Spleen (tissue), 11 donors: ENCODE measurements at regions not wholly inside any gene's neighbourhood (a gene's known extent, or its start where the extent isn't known, plus 50 kb on each side); places are given as distances from the start of the nearest gene placed in this dataset.

Experiments used
- DNase-seq: peaks from one replicate; pipeline ENCODE4 v3.0.0-alpha.2; 2020
- H3K27ac ChIP-seq, 8 donors: fragments of 200-600 bp; sonication (generic) in 7 of 8; 1 replicate in 4 of 8; 2 replicates in 4 of 8; pipeline versions ENCODE4 v1.5.0 to v1.8.0; 2016 to 2021; ENCODE audit warnings: inconsistent platforms in 4 of 8, mild to moderate bottlenecking in 4 of 8, moderate library complexity in 1 of 8
- H3K27me3 ChIP-seq, 7 donors: fragments of 200-600 bp; sonication (generic) in 6 of 7; replicated peaks in 1 of 7; 1 replicate in 4 of 7; 2 replicates in 3 of 7; pipeline versions ENCODE4 v1.5.0 to v1.8.0; 2016 to 2021; ENCODE audit warnings: inconsistent platforms in 3 of 7, mild to moderate bottlenecking in 1 of 7
- H3K36me3 ChIP-seq, 6 donors: fragments of 200-600 bp; sonication (generic) in 5 of 6; 1 replicate in 4 of 6; 2 replicates in 2 of 6; pipeline versions ENCODE4 v1.5.0 to v1.8.0; 2016 to 2021; ENCODE audit warnings: inconsistent platforms in 2 of 6
- H3K4me1 ChIP-seq, 6 donors: fragments of 200-600 bp; sonication (generic) in 5 of 6; 1 replicate in 3 of 6; 2 replicates in 3 of 6; pipeline versions ENCODE4 v1.5.0 to v1.8.0; 2016 to 2021; ENCODE audit warnings: inconsistent platforms in 3 of 6
- H3K4me3 ChIP-seq, 8 donors: fragments of 200-600 bp; sonication (generic) in 7 of 8; 1 replicate in 4 of 8; 2 replicates in 4 of 8; pipeline versions ENCODE4 v1.5.0 to v1.8.0; 2016 to 2021; ENCODE audit warnings: inconsistent platforms in 4 of 8, mild to moderate bottlenecking in 4 of 8, moderate library complexity in 2 of 8
- H3K9me3 ChIP-seq, 8 donors: fragments of 200-600 bp; sonication (generic) in 7 of 8; 1 replicate in 4 of 8; 2 replicates in 4 of 8; pipeline versions ENCODE4 v1.5.0 to v1.8.0; 2016 to 2021; ENCODE audit warnings: inconsistent platforms in 4 of 8
- POLR2A ChIP-seq, 3 donors: fragments of 450-650 bp; IDR thresholded peaks; one replicate each; pipeline ENCODE4 v1.5.1; 2017; ENCODE audit warnings: antibody characterized with exemption in 3 of 3, mild to moderate bottlenecking in 1 of 3
- POLR2AphosphoS5 ChIP-seq, 3 donors: sonication (generic); formaldehyde crosslinking; IDR thresholded peaks; one replicate each; pipeline ENCODE4 v1.5.1; 2017; ENCODE audit warnings: antibody characterized with exemption in 3 of 3
- WGBS, 5 donors: extraction: QIAGEN DNeasy Blood & Tissue Kit in 3 of 5; methylation state at CpG; one replicate each; pipeline versions ENCODE4 v1.1.5 to v1.1.7; 2013 to 2018; 5-methylcytosine and 5-hydroxymethylcytosine counted together
- intact Hi-C: fragments of 100-400 bp; cut with DNase I; formaldehyde crosslinking; loops from one replicate; pipeline ENCODE4 v1.15.0; 2023; ENCODE audit warnings: low total_unique reads
- TF ChIP-seq, protein P1 (sequence below), 11 experiments: fragments of 200-600 bp in 7 of 11; fragments of 450-650 bp in 4 of 11; sonication (generic) in 4 of 11; IDR thresholded peaks in 8 of 11; conservative IDR thresholded peaks in 3 of 11; 1 replicate in 7 of 11; 2 replicates in 4 of 11; pipeline versions ENCODE4 v1.4.0 to v1.8.0; 2016 to 2021; ENCODE audit warnings: antibody characterized with exemption in 11 of 11, inconsistent platforms in 4 of 11, mild to moderate bottlenecking in 1 of 11
- donor health status: healthy with polysubstance abuse.
- donor health status: DM: no; HTN: no; CAD: no; lungs with moderate emphysema.
- donor health status: DM: no; HTN: no; CAD: no.
- donor health status: Bipolar disorder and iron deficiency.
- donor health status: healthy.
- donor health status: DM: no; HTN: no; CAD: no.
- donor health status: DM: yes; HTN: yes; CAD: no.

GRCh38 chr7:132023466-132023865 is 467.0 kb upstream of the PODXL start:
- Histone ChIP-seq H3K4me1 (no peaks in the 10 kb centered on the region), H3K27ac (no peak overlapping the region), H3K9me3 (peaks cover 0 to 3% (median 0%) of the 10 kb centered on the region in 8 donors), H3K27me3 (no peaks in the 10 kb centered on the region), H3K36me3 (no peaks in the 10 kb centered on the region), H3K4me3 (no peak overlapping the region)
- TF ChIP-seq, protein P1, sequence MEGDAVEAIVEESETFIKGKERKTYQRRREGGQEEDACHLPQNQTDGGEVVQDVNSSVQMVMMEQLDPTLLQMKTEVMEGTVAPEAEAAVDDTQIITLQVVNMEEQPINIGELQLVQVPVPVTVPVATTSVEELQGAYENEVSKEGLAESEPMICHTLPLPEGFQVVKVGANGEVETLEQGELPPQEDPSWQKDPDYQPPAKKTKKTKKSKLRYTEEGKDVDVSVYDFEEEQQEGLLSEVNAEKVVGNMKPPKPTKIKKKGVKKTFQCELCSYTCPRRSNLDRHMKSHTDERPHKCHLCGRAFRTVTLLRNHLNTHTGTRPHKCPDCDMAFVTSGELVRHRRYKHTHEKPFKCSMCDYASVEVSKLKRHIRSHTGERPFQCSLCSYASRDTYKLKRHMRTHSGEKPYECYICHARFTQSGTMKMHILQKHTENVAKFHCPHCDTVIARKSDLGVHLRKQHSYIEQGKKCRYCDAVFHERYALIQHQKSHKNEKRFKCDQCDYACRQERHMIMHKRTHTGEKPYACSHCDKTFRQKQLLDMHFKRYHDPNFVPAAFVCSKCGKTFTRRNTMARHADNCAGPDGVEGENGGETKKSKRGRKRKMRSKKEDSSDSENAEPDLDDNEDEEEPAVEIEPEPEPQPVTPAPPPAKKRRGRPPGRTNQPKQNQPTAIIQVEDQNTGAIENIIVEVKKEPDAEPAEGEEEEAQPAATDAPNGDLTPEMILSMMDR (IDR thresholded peaks at IDR 0.05 in 8 of 11, conservative IDR thresholded peaks at IDR 0.05 in 3 of 11), result no peak
- TF ChIP-seq POLR2AphosphoS5 (IDR thresholded peaks at IDR 0.05), result no peak
- no peak for TF ChIP-seq POLR2A (IDR thresholded peaks at IDR 0.05)
- no peak for DNase-seq
- intact Hi-C loops, result no loop called here

GRCh38 chr7:132022188-132022587 is 465.8 kb upstream of the PODXL start:
- no peak for DNase-seq
- no peaks in the 10 kb centered on the region for H3K36me3 ChIP-seq
- WGBS, 5 donors, result 75 to 100% (median 79%) methylated on average over 1 of the region's 1 CpG
- no peak overlapping the region for H3K27ac ChIP-seq
- intact Hi-C loops, result no loop called here
- H3K4me1 ChIP-seq, result no peaks in the 10 kb centered on the region
- peaks cover 0 to 3% (median 0%) of the 10 kb centered on the region in 8 donors for H3K9me3 ChIP-seq
- no peak overlapping the region for H3K4me3 ChIP-seq
- TF ChIP-seq POLR2AphosphoS5 (IDR thresholded peaks at IDR 0.05), result no peak
- TF ChIP-seq POLR2A (IDR thresholded peaks at IDR 0.05), result no peak
- TF ChIP-seq, protein P1 (IDR thresholded peaks at IDR 0.05 in 8 of 11, conservative IDR thresholded peaks at IDR 0.05 in 3 of 11), result no peak
- H3K27me3 ChIP-seq, result no peaks in the 10 kb centered on the region

GRCh38 chr7:132019703-132020102 is 463.3 kb upstream of the PODXL start:
- no peak for DNase-seq
- 64 to 83% (median 68%) methylated on average over 1 of the region's 1 CpG for WGBS, 5 donors
- Histone ChIP-seq H3K27ac (no peak overlapping the region), H3K4me3 (no peak overlapping the region), H3K4me1 (no peaks in the 10 kb centered on the region), H3K27me3 (no peaks in the 10 kb centered on the region), H3K9me3 (peaks cover 0 to 16% (median 8%) of the 10 kb centered on the region in 8 donors), H3K36me3 (no peaks in the 10 kb centered on the region)
- TF ChIP-seq, protein P1 (IDR thresholded peaks at IDR 0.05 in 8 of 11, conservative IDR thresholded peaks at IDR 0.05 in 3 of 11), result no peak
- TF ChIP-seq POLR2A (IDR thresholded peaks at IDR 0.05) (no peak), POLR2AphosphoS5 (IDR thresholded peaks at IDR 0.05) (no peak)
- intact Hi-C loops, result no loop called here

DNA sequence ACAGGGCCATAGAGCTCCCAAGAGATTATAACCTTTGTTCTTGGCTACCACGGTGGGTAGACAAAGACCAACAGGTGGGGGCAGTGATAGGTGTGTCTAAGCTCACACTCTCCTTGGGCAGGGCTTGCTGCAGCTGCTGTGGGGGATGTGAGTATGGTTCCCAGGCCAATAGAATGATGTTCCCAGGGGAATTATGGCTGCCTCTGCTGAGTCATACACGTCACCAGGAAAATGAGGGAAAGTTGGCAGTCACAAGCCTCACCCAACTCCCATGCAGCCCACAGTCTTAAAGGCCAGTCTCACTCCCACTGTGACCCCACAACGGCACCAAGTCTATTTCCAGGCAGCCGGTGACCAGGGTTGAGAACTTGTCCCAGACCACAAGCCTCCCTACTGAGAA is 453.4 kb upstream of the PODXL start:
- Histone ChIP-seq H3K4me1 (no peaks in the 10 kb centered on the region), H3K4me3 (no peak overlapping the region), H3K36me3 (no peaks in the 10 kb centered on the region), H3K9me3 (peaks cover 0 to 43% (median 36%) of the 10 kb centered on the region in 8 donors), H3K27me3 (no peaks in the 10 kb centered on the region), H3K27ac (no peak overlapping the region)
- no peak for DNase-seq
- TF ChIP-seq POLR2AphosphoS5 (IDR thresholded peaks at IDR 0.05) (no peak), POLR2A (IDR thresholded peaks at IDR 0.05) (no peak)
- TF ChIP-seq, protein P1 (IDR thresholded peaks at IDR 0.05 in 8 of 11, conservative IDR thresholded peaks at IDR 0.05 in 3 of 11), result no peak
- intact Hi-C loops, result no loop called here
- 80 to 87% (median 81%) methylated on average over 3 to 4 of the region's 4 CpGs for WGBS, 5 donors
